Adrenal gland (tissue), 9 donors: ENCODE measurements at regions not wholly inside any gene's neighbourhood (a gene's known extent, or its start where the extent isn't known, plus 50 kb on each side); places are given as distances from the start of the nearest gene placed in this dataset.
"Not testable (repeated sequence)": the region's sequence is repeated elsewhere in the genome, so short reads cannot be mapped to it uniquely, and the experiment has no call there.

Experiments used
- DNase-seq, 7 donors: peaks; one replicate each; pipeline ENCODE4 v3.0.0-alpha.2; 2019 to 2020
- H3K27ac ChIP-seq, 5 donors: fragments of 200-600 bp; sonication (generic) in 4 of 5; 1 replicate in 3 of 5; 2 replicates in 2 of 5; pipeline versions ENCODE4 v1.5.1 to v1.8.0; 2016 to 2020; ENCODE audit warnings: mild to moderate bottlenecking in 1 of 5
- H3K27me3 ChIP-seq: fragments of 200-600 bp; 2 replicates; pipeline ENCODE4 v1.8.0; 2021
- H3K36me3 ChIP-seq, 2 donors: fragments of 200-600 bp; replicated peaks in 1 of 2; 1 replicate in 1 of 2; 2 replicates in 1 of 2; pipeline versions ENCODE4 v1.5.1 to v1.8.0; 2018 to 2022
- H3K4me1 ChIP-seq, 2 donors: fragments of 200-600 bp; replicated peaks in 1 of 2; 1 replicate in 1 of 2; 2 replicates in 1 of 2; pipeline versions ENCODE4 v1.5.1 to v1.8.0; 2018 to 2021
- H3K4me3 ChIP-seq, 4 donors: fragments of 200-600 bp; sonication (generic) in 3 of 4; one replicate each; pipeline ENCODE4 v1.5.1; 2016 to 2018
- H3K9me3 ChIP-seq, 3 donors: fragments of 200-600 bp; sonication (generic) in 1 of 3; replicated peaks in 1 of 3; 1 replicate in 2 of 3; 2 replicates in 1 of 3; pipeline versions ENCODE4 v1.5.1 to v1.8.0; 2016 to 2021
- CTCF ChIP-seq, 6 experiments: fragments of 450-650 bp in 4 of 6; fragments of 200-600 bp in 2 of 6; sonication (generic) in 1 of 6; IDR thresholded peaks; 1 replicate in 5 of 6; 2 replicates in 1 of 6; pipeline versions ENCODE4 v1.5.1 to v1.8.0; 2016 to 2021; ENCODE audit warnings: antibody characterized with exemption in 6 of 6, mild to moderate bottlenecking in 2 of 6, moderate library complexity in 1 of 6
- POLR2A ChIP-seq, 2 donors: fragments of 450-650 bp; IDR thresholded peaks; one replicate each; pipeline ENCODE4 v1.6.1; 2017; ENCODE audit warnings: antibody characterized with exemption in 2 of 2, mild to moderate bottlenecking in 2 of 2, moderate library complexity in 1 of 2
- WGBS, 4 donors: extraction: QIAGEN DNeasy Blood & Tissue Kit in 2 of 4; methylation state at CpG; one replicate each; pipeline versions ENCODE4 v1.1.5 to v1.1.7; 2013 to 2017; 5-methylcytosine and 5-hydroxymethylcytosine counted together
- intact Hi-C, 2 donors: fragments of 100-400 bp; cut with DNase I; formaldehyde crosslinking; loops; one replicate each; pipeline versions ENCODE4 v1.14.1 to v1.15.0; 2022 to 2023
- donor health status: healthy with polysubstance abuse.
- donor health status: Bipolar disorder and iron deficiency.
- donor health status: DM: yes; HTN: yes; CAD: no.
- donor health status: DM: no; HTN: no; CAD: no.
- donor health status: DM: no; HTN: no; CAD: no.

- no peaks in the 10 kb centered on the region for H3K9me3 ChIP-seq
- 35 to 62% (median 51%) methylated on average over 3 of the region's 3 CpGs for WGBS, 4 donors
- H3K36me3 ChIP-seq, result no peaks in the 10 kb centered on the region
- H3K27me3 ChIP-seq, result no peaks in the 10 kb centered on the region
- H3K4me3 ChIP-seq, result no peak overlapping the region
- H3K4me1 ChIP-seq, result no peaks in the 10 kb centered on the region
- H3K27ac ChIP-seq, result no peak overlapping the region
- TF ChIP-seq CTCF (IDR thresholded peaks at IDR 0.05), result no peak
- intact Hi-C loops, result no loop called here
- no peak for DNase-seq
Measured at GRCh38 chr18:38174594-38174993, 609.0 kb upstream of the CELF4 start.

GRCh38 chr18:38174173-38174572 is 608.6 kb upstream of the CELF4 start:
- no peak for DNase-seq
- no peak for TF ChIP-seq POLR2A (IDR thresholded peaks at IDR 0.05)
- no peak for TF ChIP-seq CTCF (IDR thresholded peaks at IDR 0.05)
- no peak overlapping the region for H3K27ac ChIP-seq
- H3K4me3 ChIP-seq, result no peak overlapping the region
- H3K36me3 ChIP-seq, result no peaks in the 10 kb centered on the region
- H3K27me3 ChIP-seq, result no peaks in the 10 kb centered on the region
- H3K9me3 ChIP-seq, result no peaks in the 10 kb centered on the region
- intact Hi-C loops, result no loop called here
- H3K4me1 ChIP-seq, result no peaks in the 10 kb centered on the region
- 82 to 91% (median 86%) methylated on average over 1 of the region's 1 CpG for WGBS, 4 donors

- H3K27me3 ChIP-seq, result no peaks in the 10 kb centered on the region
- no peak overlapping the region for H3K4me3 ChIP-seq
- H3K27ac ChIP-seq, result no peak overlapping the region
- H3K9me3 ChIP-seq, result no peaks in the 10 kb centered on the region
- no peaks in the 10 kb centered on the region for H3K36me3 ChIP-seq
- H3K4me1 ChIP-seq, result no peaks in the 10 kb centered on the region
- intact Hi-C loops, result no loop called here
- DNase-seq, result no peak
- TF ChIP-seq POLR2A (IDR thresholded peaks at IDR 0.05), result no peak
- TF ChIP-seq CTCF (IDR thresholded peaks at IDR 0.05), result no peak
Measured at GRCh38 chr18:38170845-38171244, 605.2 kb upstream of the CELF4 start.

- Histone ChIP-seq H3K27me3 (no peaks in the 10 kb centered on the region), H3K9me3 (no peaks in the 10 kb centered on the region), H3K4me3 (no peak overlapping the region), H3K4me1 (no peaks in the 10 kb centered on the region), H3K36me3 (no peaks in the 10 kb centered on the region), H3K27ac (no peak overlapping the region)
- intact Hi-C loops, result no loop called here
- no peak for DNase-seq
- no peak for TF ChIP-seq POLR2A (IDR thresholded peaks at IDR 0.05)
- no peak for TF ChIP-seq CTCF (IDR thresholded peaks at IDR 0.05)
- WGBS, 4 donors, result 54 to 80% (median 72%) methylated on average over 2 of the region's 2 CpGs
Measured at GRCh38 chr18:38167623-38168022, 602.0 kb upstream of the CELF4 start.

- H3K36me3 ChIP-seq, H3K27me3 ChIP-seq, DNase-seq, H3K4me1 ChIP-seq, H3K4me3 ChIP-seq, H3K27ac ChIP-seq, intact Hi-C loops, H3K9me3 ChIP-seq: not testable (repeated sequence)
Measured at GRCh38 chr18:38153116-38153515, 587.5 kb upstream of the CELF4 start.
